ENCODE measurements at regions not wholly inside any gene's neighbourhood (a gene's known extent, or its start where the extent isn't known, plus 50 kb on each side); places are given as distances from the start of the nearest gene placed in this dataset.

- TF ChIP-seq CTCF (IDR thresholded peaks at IDR 0.05; ENCODE audit: insufficient read depth, low read depth, low read length, missing control alignments), result no peak
- no peak for DNase-seq (ENCODE audit: low read depth)
- H3K4me3 ChIP-seq (ENCODE audit: low read depth, low read length), result no peak overlapping the region
Observed at GRCh38 chr21:22225299-22225698, 1227.1 kb downstream of the NCAM2 start.

- no peak for TF ChIP-seq CTCF (IDR thresholded peaks at IDR 0.05; ENCODE audit: insufficient read depth, low read depth, low read length, missing control alignments)
- no peak overlapping the region for H3K4me3 ChIP-seq (ENCODE audit: low read depth, low read length)
- no peak for DNase-seq (ENCODE audit: low read depth)
Observed at GRCh38 chr21:22231013-22231412, 1232.8 kb downstream of the NCAM2 start.

GRCh38 chr21:22235866-22236590 lies 1237.8 kb downstream of the NCAM2 start:
- no peak overlapping the region for H3K4me3 ChIP-seq (ENCODE audit: low read depth, low read length)
- TF ChIP-seq CTCF (IDR thresholded peaks at IDR 0.05; ENCODE audit: insufficient read depth, low read depth, low read length, missing control alignments), result no peak
- DNase-seq (ENCODE audit: low read depth), result no peak

- no peak overlapping the region for H3K4me3 ChIP-seq (ENCODE audit: low read depth, low read length)
- TF ChIP-seq CTCF (IDR thresholded peaks at IDR 0.05; ENCODE audit: insufficient read depth, low read depth, low read length, missing control alignments), result no peak
- no peak for DNase-seq (ENCODE audit: low read depth)
Observed at GRCh38 chr21:22244516-22244915, 1246.3 kb downstream of the NCAM2 start.

GRCh38 chr21:22250355-22250754 lies 1252.1 kb downstream of the NCAM2 start:
- no peak overlapping the region for H3K4me3 ChIP-seq (ENCODE audit: low read depth, low read length)
- no peak for TF ChIP-seq CTCF (IDR thresholded peaks at IDR 0.05; ENCODE audit: insufficient read depth, low read depth, low read length, missing control alignments)
- no peak for DNase-seq (ENCODE audit: low read depth)

GRCh38 chr21:22253761-22254160 lies 1255.6 kb downstream of the NCAM2 start:
- DNase-seq (ENCODE audit: low read depth), result no peak
- no peak overlapping the region for H3K4me3 ChIP-seq (ENCODE audit: low read depth, low read length)
- no peak for TF ChIP-seq CTCF (IDR thresholded peaks at IDR 0.05; ENCODE audit: insufficient read depth, low read depth, low read length, missing control alignments)

GRCh38 chr21:22258821-22259220 lies 1260.6 kb downstream of the NCAM2 start:
- no peak for DNase-seq (ENCODE audit: low read depth)
- no peak for TF ChIP-seq CTCF (IDR thresholded peaks at IDR 0.05; ENCODE audit: insufficient read depth, low read depth, low read length, missing control alignments)
- H3K4me3 ChIP-seq (ENCODE audit: low read depth, low read length), result no peak overlapping the region
